KMS-11 (cell line): ENCODE measurements at regions not wholly inside any gene's neighbourhood (a gene's known extent, or its start where the extent isn't known, plus 50 kb on each side); places are given as distances from the start of the nearest gene placed in this dataset.
A peak's percentile ranks its signal among the peaks of the same experiment; 100 is the strongest.
"Not testable (repeated sequence)": the region's sequence is repeated elsewhere in the genome, so short reads cannot be mapped to it uniquely, and the experiment has no call there.

Experiments
- H2AFZ ChIP-seq: fragments of 200-600 bp; sonication (generic); 2 replicates; pipeline ENCODE4 v1.6.1; 2016; ENCODE audit warnings: antibody characterized with exemption, mixed run types, low read depth
- H3K27ac ChIP-seq: fragments of 200-600 bp; sonication (generic); 2 replicates; pipeline ENCODE4 v1.6.1; 2016; ENCODE audit warnings: mild to moderate bottlenecking, mixed run types
- H3K27me3 ChIP-seq: fragments of 200-600 bp; sonication (generic); 2 replicates; pipeline ENCODE4 v1.6.1; 2017; ENCODE audit warnings: mild to moderate bottlenecking, low read depth, mixed run types, moderate library complexity; ENCODE audit not compliant: insufficient read depth
- H3K36me3 ChIP-seq: fragments of 200-600 bp; sonication (generic); 2 replicates; pipeline ENCODE4 v1.6.1; 2017; ENCODE audit warnings: mild to moderate bottlenecking, mixed run types; ENCODE audit not compliant: insufficient read depth
- H3K4me1 ChIP-seq: fragments of 200-600 bp; sonication (generic); 2 replicates; pipeline ENCODE4 v1.6.1; 2016; ENCODE audit warnings: mild to moderate bottlenecking, low read depth, mixed run types; ENCODE audit not compliant: poor library complexity, severe bottlenecking
- H3K4me2 ChIP-seq: fragments of 200-600 bp; sonication (generic); 2 replicates; pipeline ENCODE4 v1.7.0; 2016; ENCODE audit warnings: mild to moderate bottlenecking, mixed run types
- H3K4me3 ChIP-seq: fragments of 200-600 bp; sonication (generic); IDR thresholded peaks from 2 replicates; pipeline ENCODE4 v1.6.1; 2017; ENCODE audit warnings: low read depth, low read length, mixed read lengths; ENCODE audit not compliant: insufficient read depth
- H3K79me2 ChIP-seq: fragments of 200-600 bp; sonication (generic); 2 replicates; pipeline ENCODE4 v1.6.1; 2016; ENCODE audit warnings: low read depth, mixed run types; ENCODE audit not compliant: insufficient read depth
- H3K9ac ChIP-seq: fragments of 200-600 bp; sonication (generic); 2 replicates; pipeline ENCODE4 v1.6.1; 2016; ENCODE audit warnings: mild to moderate bottlenecking, mixed run types
- H4K20me1 ChIP-seq: fragments of 200-600 bp; sonication (generic); 2 replicates; pipeline ENCODE4 v1.6.1; 2016; ENCODE audit warnings: mild to moderate bottlenecking, mixed run types; ENCODE audit not compliant: insufficient read depth
- CTCF ChIP-seq: fragments of 200-600 bp; sonication (generic); conservative IDR thresholded peaks from 2 replicates; pipeline ENCODE4 v1.6.1; 2017; ENCODE audit warnings: low read depth, mild to moderate bottlenecking, antibody characterized with exemption, low read length, moderate library complexity, mixed read lengths

- H3K27ac ChIP-seq: no peak overlapping the region
- no peak for TF ChIP-seq CTCF
- H3K36me3 ChIP-seq: no peaks in the 10 kb centered on the region
- H3K79me2 ChIP-seq: no peaks in the 10 kb centered on the region
- no peak overlapping the region for H2AFZ ChIP-seq
- H3K4me3 ChIP-seq: no peak overlapping the region
- H3K9ac ChIP-seq: no peak overlapping the region
- H3K4me1 ChIP-seq: peaks cover 21% of the 10 kb centered on the region
- no peaks in the 10 kb centered on the region for H3K27me3 ChIP-seq
- H3K4me2 ChIP-seq: peak overlapping the region; percentile 10; the same call in 1 of the 2 replicates
- no peaks in the 10 kb centered on the region for H4K20me1 ChIP-seq
Measured at GRCh38 chr4:81589262-81589661, 117.6 kb upstream of the RASGEF1B start.

GRCh38 chr4:81586706-81587105, 115.0 kb upstream of the RASGEF1B start:
- H3K36me3 ChIP-seq: no peaks in the 10 kb centered on the region
- no peak overlapping the region for H3K4me3 ChIP-seq
- H4K20me1 ChIP-seq: no peaks in the 10 kb centered on the region
- no peaks in the 10 kb centered on the region for H3K27me3 ChIP-seq
- no peak overlapping the region for H3K4me2 ChIP-seq
- H3K27ac ChIP-seq: no peak overlapping the region
- H2AFZ ChIP-seq: no peak overlapping the region
- H3K9ac ChIP-seq: no peak overlapping the region
- TF ChIP-seq CTCF: no peak
- H3K4me1 ChIP-seq: peaks cover 20% of the 10 kb centered on the region
- no peaks in the 10 kb centered on the region for H3K79me2 ChIP-seq

- H3K27me3 ChIP-seq, H3K79me2 ChIP-seq, H3K27ac ChIP-seq, H3K4me2 ChIP-seq, H3K36me3 ChIP-seq, H3K9ac ChIP-seq, H4K20me1 ChIP-seq, H3K4me3 ChIP-seq, H2AFZ ChIP-seq, H3K4me1 ChIP-seq: not testable (repeated sequence)
Measured at GRCh38 chr4:81580994-81581374, 109.3 kb upstream of the RASGEF1B start.

GRCh38 chr4:81580346-81580993, 108.8 kb upstream of the RASGEF1B start:
- no peaks in the 10 kb centered on the region for H3K27me3 ChIP-seq
- TF ChIP-seq CTCF: no peak
- H3K4me3 ChIP-seq: no peak overlapping the region

GRCh38 chr4:81577392-81577791, 105.7 kb upstream of the RASGEF1B start:
- no peaks in the 10 kb centered on the region for H3K27me3 ChIP-seq
- no peaks in the 10 kb centered on the region for H4K20me1 ChIP-seq
- H3K27ac ChIP-seq: no peak overlapping the region
- H3K9ac ChIP-seq: no peak overlapping the region
- H3K4me1 ChIP-seq: no peaks in the 10 kb centered on the region
- no peak overlapping the region for H3K4me2 ChIP-seq
- H3K36me3 ChIP-seq: no peaks in the 10 kb centered on the region
- no peak for TF ChIP-seq CTCF
- no peaks in the 10 kb centered on the region for H3K79me2 ChIP-seq
- no peak overlapping the region for H2AFZ ChIP-seq
- H3K4me3 ChIP-seq: no peak overlapping the region

More at GRCh38 chr4:81580346-81580993, 108.8 kb upstream of the RASGEF1B start:
- Histone ChIP-seq H3K27ac (no peak overlapping the region), H4K20me1 (no peaks in the 10 kb centered on the region), H3K9ac (no peak overlapping the region), H3K4me1 (no peaks in the 10 kb centered on the region), H2AFZ (no peak overlapping the region), H3K79me2 (no peaks in the 10 kb centered on the region), H3K4me2 (no peak overlapping the region), H3K36me3 (no peaks in the 10 kb centered on the region)
